Inflammatory macrophage treated with lipopolysaccharide for 4 hours (primary cell): ENCODE measurements at regions not wholly inside any gene's neighbourhood (a gene's known extent, or its start where the extent isn't known, plus 50 kb on each side); places are given as distances from the start of the nearest gene placed in this dataset.

Experiments used
- DNase-seq: peaks from one replicate; pipeline ENCODE4 v3.0.0-alpha.2; 2020

GRCh38 chrX:109312757-109313156, 169.1 kb downstream of the GUCY2F start:
- DNase-seq: no peak

GRCh38 chrX:109310031-109310430, 171.9 kb downstream of the GUCY2F start:
- DNase-seq: no peak

GRCh38 chrX:109301177-109301576, 180.7 kb downstream of the GUCY2F start:
- DNase-seq: no peak

- DNase-seq: no peak
These were observed 181.5 kb downstream of the GUCY2F start for GRCh38 chrX:109300415-109300814.

- DNase-seq: no peak
These were observed 182.8 kb downstream of the GUCY2F start for GRCh38 chrX:109299091-109299490.

GRCh38 chrX:109294097-109294814, 187.6 kb downstream of the GUCY2F start:
- DNase-seq: no peak

- DNase-seq: no peak
These were observed 198.0 kb downstream of the GUCY2F start for GRCh38 chrX:109283870-109284269.

- peak; percentile 33 for DNase-seq
These were observed 200.2 kb downstream of the GUCY2F start for GRCh38 chrX:109281483-109282275.

GRCh38 chrX:109274806-109275205, 207.1 kb downstream of the GUCY2F start:
- DNase-seq: no peak

GRCh38 chrX:109270580-109271484, 211.1 kb downstream of the GUCY2F start:
- DNase-seq: peak; percentile 81

- no peak for DNase-seq
These were observed 213.5 kb downstream of the GUCY2F start for GRCh38 chrX:109268340-109268739.

GRCh38 chrX:109266034-109266433, 215.9 kb downstream of the GUCY2F start:
- no peak for DNase-seq

- DNase-seq: no peak
These were observed 217.0 kb downstream of the GUCY2F start for GRCh38 chrX:109264878-109265277.

- no peak for DNase-seq
These were observed 220.6 kb downstream of the GUCY2F start for GRCh38 chrX:109261279-109261678.

- no peak for DNase-seq
These were observed 229.1 kb downstream of the GUCY2F start for GRCh38 chrX:109252789-109253188.

- DNase-seq: no peak
These were observed 263.1 kb downstream of the GUCY2F start for GRCh38 chrX:109218761-109219160.

- no peak for DNase-seq
These were observed 282.2 kb downstream of the GUCY2F start for GRCh38 chrX:109199726-109200125.

- DNase-seq: no peak
These were observed 291.3 kb downstream of the GUCY2F start for GRCh38 chrX:109190542-109190941.

- no peak for DNase-seq
These were observed 294.3 kb downstream of the GUCY2F start for GRCh38 chrX:109187473-109188168.

GRCh38 chrX:109186939-109187338, 294.9 kb downstream of the GUCY2F start:
- no peak for DNase-seq

- DNase-seq: no peak
These were observed 297.3 kb downstream of the GUCY2F start for GRCh38 chrX:109184506-109185139.

- no peak for DNase-seq
These were observed 309.7 kb downstream of the GUCY2F start for GRCh38 chrX:109172091-109172602.
